Lower leg skin (tissue), 4 donors: ENCODE measurements at regions not wholly inside any gene's neighbourhood (a gene's known extent, or its start where the extent isn't known, plus 50 kb on each side); places are given as distances from the start of the nearest gene placed in this dataset.

Experiments used
- DNase-seq, 2 donors: peaks; one replicate each; pipeline ENCODE4 v3.0.0-alpha.2; 2019; ENCODE audit warnings: low spot score in 2 of 2
- H3K4me3 ChIP-seq: fragments of 200-600 bp; sonication (generic); 2 replicates; pipeline ENCODE4 v1.5.1; 2017; ENCODE audit warnings: mild to moderate bottlenecking, low read depth; ENCODE audit not compliant: poor library complexity, severe bottlenecking
- CTCF ChIP-seq, 3 donors: fragments of 450-650 bp; IDR thresholded peaks; one replicate each; pipeline ENCODE4 v1.5.1; 2016; ENCODE audit warnings: antibody characterized with exemption in 3 of 3, mild to moderate bottlenecking in 3 of 3, moderate library complexity in 2 of 3
- POLR2A ChIP-seq, 2 donors: fragments of 450-650 bp; IDR thresholded peaks; one replicate each; pipeline ENCODE4 v1.6.1; 2016 to 2017; ENCODE audit warnings: antibody characterized with exemption in 2 of 2, mild to moderate bottlenecking in 1 of 2, moderate library complexity in 1 of 2
- WGBS, 2 donors: methylation state at CpG; one replicate each; pipeline ENCODE4 v1.1.5; 2018; 5-methylcytosine and 5-hydroxymethylcytosine counted together
- intact Hi-C: fragments of 100-400 bp; cut with DNase I; formaldehyde crosslinking; loops from one replicate; pipeline ENCODE4 v1.15.0; 2023; ENCODE audit warnings: low total_unique reads

- DNase-seq: no peak
- TF ChIP-seq POLR2A (IDR thresholded peaks at IDR 0.05): no peak
- no peak for TF ChIP-seq CTCF (IDR thresholded peaks at IDR 0.05)
- H3K4me3 ChIP-seq: no peak overlapping the region
- intact Hi-C loops: no loop called here
- WGBS, 2 donors: 94 to 95% methylated on average over 8 of the region's 8 CpGs
Measured at GRCh38 chr9:107858260-107858659, 368.7 kb upstream of the KLF4 start.

GRCh38 chr9:107856633-107857032 is 367.1 kb upstream of the KLF4 start:
- TF ChIP-seq CTCF (IDR thresholded peaks at IDR 0.05): no peak
- no peak for TF ChIP-seq POLR2A (IDR thresholded peaks at IDR 0.05)
- no peak overlapping the region for H3K4me3 ChIP-seq
- no peak for DNase-seq
- whole genome bisulfite sequencing, 2 donors: 70 to 71% methylated on average over 2 of the region's 2 CpGs
- intact Hi-C loops: no loop called here

- 94 to 98% methylated on average over 1 of the region's 1 CpG for WGBS, 2 donors
- intact Hi-C loops: no loop called here
- no peak for TF ChIP-seq CTCF (IDR thresholded peaks at IDR 0.05)
- no peak for TF ChIP-seq POLR2A (IDR thresholded peaks at IDR 0.05)
- DNase-seq: no peak
- H3K4me3 ChIP-seq: no peak overlapping the region
Measured at GRCh38 chr9:107855164-107855563, 365.6 kb upstream of the KLF4 start.

- no peak for DNase-seq
- TF ChIP-seq CTCF (IDR thresholded peaks at IDR 0.05): no peak
- no peak for TF ChIP-seq POLR2A (IDR thresholded peaks at IDR 0.05)
- intact Hi-C loops: no loop called here
- 76 to 78% methylated on average over 6 of the region's 6 CpGs for WGBS, 2 donors
- no peak overlapping the region for H3K4me3 ChIP-seq
Measured at GRCh38 chr9:107853461-107853860, 363.9 kb upstream of the KLF4 start.

- intact Hi-C loops: no loop called here
- H3K4me3 ChIP-seq: no peak overlapping the region
- TF ChIP-seq CTCF (IDR thresholded peaks at IDR 0.05): no peak
- no peak for TF ChIP-seq POLR2A (IDR thresholded peaks at IDR 0.05)
- DNase-seq: no peak
Measured at GRCh38 chr9:107852891-107853290, 363.3 kb upstream of the KLF4 start.

- no peak overlapping the region for H3K4me3 ChIP-seq
- DNase-seq: no peak
- WGBS, 2 donors: 93 to 94% methylated on average over 6 of the region's 6 CpGs
- TF ChIP-seq POLR2A (IDR thresholded peaks at IDR 0.05) (no peak), CTCF (IDR thresholded peaks at IDR 0.05) (no peak)
- intact Hi-C loops: no loop called here
Measured at GRCh38 chr9:107850653-107851052, 361.1 kb upstream of the KLF4 start.
